ENCODE measurements at regions not wholly inside any gene's neighbourhood (a gene's known extent, or its start where the extent isn't known, plus 50 kb on each side); places are given as distances from the start of the nearest gene placed in this dataset.

DNA sequence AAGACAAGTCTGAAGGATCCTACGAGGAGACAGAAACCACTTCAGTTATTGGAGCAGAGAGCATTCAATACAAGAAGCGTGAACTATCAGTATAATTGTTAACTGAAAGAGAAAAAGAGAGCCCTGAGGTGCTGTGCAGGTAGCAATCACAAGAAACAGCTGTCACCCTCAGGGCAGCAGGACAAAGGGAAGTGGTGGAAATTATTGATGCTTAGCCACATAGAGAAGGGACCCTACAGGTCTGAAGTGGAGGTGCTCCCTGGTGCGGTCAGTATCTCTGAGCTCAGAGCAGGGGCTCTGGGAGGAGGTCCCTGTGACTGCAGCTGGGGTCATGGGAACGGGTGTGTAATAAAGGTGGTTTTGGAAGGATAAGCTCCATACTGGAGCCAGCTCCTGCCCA lies 97.8 kb upstream of the KLF6 start:
- TF ChIP-seq CTCF (conservative IDR thresholded peaks at IDR 0.05) (no peak), EZH2 (IDR thresholded peaks at IDR 0.05; ENCODE audit: low read depth) (no peak)
